Psoas muscle (tissue), 7 donors: ENCODE measurements at regions not wholly inside any gene's neighbourhood (a gene's known extent, or its start where the extent isn't known, plus 50 kb on each side); places are given as distances from the start of the nearest gene placed in this dataset.

Experiments used
- ATAC-seq, 4 donors: fragments of 200-7000 bp; cut with Tn5 transposase; one replicate each; pipeline ENCODE4 v1.9.1; 2020; ENCODE audit warnings: moderate library complexity in 3 of 4, mild to moderate bottlenecking in 2 of 4
- DNase-seq, 2 donors: peaks; one replicate each; pipeline ENCODE4 v3.0.0-alpha.2; 2020
- H3K27ac ChIP-seq: fragments of 200-600 bp; one replicate; pipeline ENCODE4 v1.8.0; 2022
- H3K27me3 ChIP-seq, 3 donors: fragments of 200-600 bp in 1 of 3; one replicate each; pipeline versions ENCODE4 v1.6.1 to v1.8.0; 2013 to 2022; ENCODE audit warnings: low read length in 2 of 3, mild to moderate bottlenecking in 2 of 3, moderate library complexity in 1 of 3; ENCODE audit not compliant: insufficient read depth in 3 of 3
- H3K36me3 ChIP-seq, 2 donors: fragments of 200-600 bp in 1 of 2; one replicate each; pipeline versions ENCODE4 v1.6.1 to v1.8.0; 2013 to 2022; ENCODE audit warnings: low read depth in 1 of 2, mild to moderate bottlenecking in 1 of 2, moderate library complexity in 1 of 2; ENCODE audit not compliant: insufficient read depth in 1 of 2
- H3K4me1 ChIP-seq: fragments of 200-600 bp; one replicate; pipeline ENCODE4 v1.8.0; 2022
- H3K4me3 ChIP-seq: fragments of 200-600 bp; one replicate; pipeline ENCODE4 v1.8.0; 2022; ENCODE audit warnings: mild to moderate bottlenecking
- H3K9me3 ChIP-seq: fragments of 200-600 bp; one replicate; pipeline ENCODE4 v1.8.0; 2022
- WGBS, 3 donors: extraction: QIAGEN DNeasy Blood & Tissue Kit; methylation state at CpG; one replicate each; pipeline versions ENCODE4 v1.1.6 to v1.1.7; 2013; 5-methylcytosine and 5-hydroxymethylcytosine counted together
- intact Hi-C, 2 donors: fragments of 100-400 bp; cut with DNase I; formaldehyde crosslinking; loops; one replicate each; pipeline versions ENCODE4 v1.11.0 to v1.14.2; 2022
- TF ChIP-seq, protein P1 (sequence below): fragments of 200-600 bp; IDR thresholded peaks from one replicate; pipeline ENCODE4 v1.8.0; 2022; ENCODE audit warnings: antibody characterized with exemption
- donor health status: healthy with polysubstance abuse.
- donor health status: DM: no; HTN: no; CAD: no; lungs with moderate emphysema.
- donor health status: Bipolar disorder and iron deficiency.
- donor health status: healthy.
- donor health status: DM: yes; HTN: yes; CAD: no.
- donor health status: DM: no; HTN: no; CAD: no.
- donor health status: DM: yes; HTN: yes; CAD: no.

DNA sequence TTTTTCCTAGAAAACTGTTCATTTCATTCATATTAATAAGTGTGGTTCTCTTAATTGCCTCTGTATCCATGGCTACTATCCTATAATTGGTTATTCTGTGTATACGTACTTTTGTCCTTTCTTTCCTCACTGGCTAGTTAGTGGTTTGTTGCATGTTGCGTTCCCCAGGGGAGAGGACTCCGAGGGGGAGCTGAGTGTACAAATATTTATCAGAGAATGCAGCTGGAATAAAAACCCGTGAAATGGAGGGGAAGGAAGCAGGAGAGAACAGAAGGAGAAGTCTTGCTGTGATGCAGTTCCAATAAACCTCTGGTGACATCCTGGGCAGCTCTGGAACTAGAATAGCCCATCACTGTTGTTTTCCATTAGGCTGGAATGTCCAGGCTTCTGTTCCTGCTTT is 117.1 kb upstream of the RGS6 start:
- Histone ChIP-seq H3K27me3 (no peaks in the 10 kb centered on the region), H3K9me3 (no peaks in the 10 kb centered on the region), H3K4me1 (no peaks in the 10 kb centered on the region), H3K4me3 (no peak overlapping the region), H3K27ac (no peak overlapping the region), H3K36me3 (no peaks in the 10 kb centered on the region)
- DNase-seq (no peak), ATAC-seq (no peak)
- TF ChIP-seq, protein P1, sequence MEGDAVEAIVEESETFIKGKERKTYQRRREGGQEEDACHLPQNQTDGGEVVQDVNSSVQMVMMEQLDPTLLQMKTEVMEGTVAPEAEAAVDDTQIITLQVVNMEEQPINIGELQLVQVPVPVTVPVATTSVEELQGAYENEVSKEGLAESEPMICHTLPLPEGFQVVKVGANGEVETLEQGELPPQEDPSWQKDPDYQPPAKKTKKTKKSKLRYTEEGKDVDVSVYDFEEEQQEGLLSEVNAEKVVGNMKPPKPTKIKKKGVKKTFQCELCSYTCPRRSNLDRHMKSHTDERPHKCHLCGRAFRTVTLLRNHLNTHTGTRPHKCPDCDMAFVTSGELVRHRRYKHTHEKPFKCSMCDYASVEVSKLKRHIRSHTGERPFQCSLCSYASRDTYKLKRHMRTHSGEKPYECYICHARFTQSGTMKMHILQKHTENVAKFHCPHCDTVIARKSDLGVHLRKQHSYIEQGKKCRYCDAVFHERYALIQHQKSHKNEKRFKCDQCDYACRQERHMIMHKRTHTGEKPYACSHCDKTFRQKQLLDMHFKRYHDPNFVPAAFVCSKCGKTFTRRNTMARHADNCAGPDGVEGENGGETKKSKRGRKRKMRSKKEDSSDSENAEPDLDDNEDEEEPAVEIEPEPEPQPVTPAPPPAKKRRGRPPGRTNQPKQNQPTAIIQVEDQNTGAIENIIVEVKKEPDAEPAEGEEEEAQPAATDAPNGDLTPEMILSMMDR: no peak
- 38 to 41% (median 41%) methylated on average over 4 of the region's 4 CpGs for WGBS, 3 donors
- intact Hi-C loops: no loop called here

DNA sequence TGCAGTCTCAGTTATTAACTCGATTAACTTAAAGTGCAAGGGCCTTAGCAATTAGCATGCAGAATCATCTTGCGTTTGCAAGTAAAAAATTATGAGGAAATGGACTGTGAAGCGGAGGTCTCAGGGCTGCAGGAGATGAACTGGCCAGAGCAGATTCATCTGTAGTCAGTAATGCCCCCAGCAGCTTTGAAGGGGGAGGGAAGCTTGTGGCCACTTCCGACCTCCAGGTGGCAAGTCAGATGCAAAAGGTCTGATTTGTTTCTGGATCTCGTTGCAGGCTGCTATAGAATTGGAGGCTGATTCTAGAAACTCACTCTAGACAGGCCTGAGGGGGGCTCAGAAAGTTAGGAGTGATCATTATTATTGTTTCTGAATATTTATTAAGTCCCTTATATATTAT is 107.4 kb upstream of the RGS6 start:
- ATAC-seq (no peak), DNase-seq (no peak)
- no peaks in the 10 kb centered on the region for H3K9me3 ChIP-seq
- 58 to 64% (median 63%) methylated on average over 5 of the region's 5 CpGs for WGBS, 3 donors
- no peaks in the 10 kb centered on the region for H3K27me3 ChIP-seq
- TF ChIP-seq, protein P1: no peak
- H3K4me3 ChIP-seq: no peak overlapping the region
- intact Hi-C loops: no loop called here
- H3K4me1 ChIP-seq: no peaks in the 10 kb centered on the region
- no peaks in the 10 kb centered on the region for H3K36me3 ChIP-seq
- H3K27ac ChIP-seq: no peak overlapping the region

DNA sequence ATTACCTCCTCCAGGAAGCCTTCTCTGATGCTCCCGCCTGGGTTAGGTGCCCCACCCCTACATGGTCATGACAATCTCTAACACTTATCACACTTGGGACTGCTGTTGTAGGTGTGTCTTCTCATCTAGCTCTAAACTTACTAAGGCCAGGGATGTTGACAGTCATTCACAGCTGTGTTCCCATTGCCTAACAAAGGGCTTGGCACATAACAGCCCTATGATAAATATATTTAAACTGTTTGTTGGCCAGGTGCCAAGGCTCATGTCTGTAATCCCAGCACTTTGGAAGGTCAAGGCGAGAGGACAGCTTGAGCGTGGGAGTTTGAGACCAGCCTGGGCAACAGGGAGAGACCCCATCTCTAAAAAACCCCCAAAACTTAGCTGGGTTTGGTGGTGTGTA is 98.8 kb upstream of the RGS6 start:
- ATAC-seq (no peak), DNase-seq (no peak)
- Histone ChIP-seq H3K36me3 (no peaks in the 10 kb centered on the region), H3K4me1 (no peaks in the 10 kb centered on the region), H3K9me3 (peaks cover 12% of the 10 kb centered on the region), H3K27ac (no peak overlapping the region), H3K4me3 (no peak overlapping the region), H3K27me3 (no peaks in the 10 kb centered on the region)
- intact Hi-C loops: no loop called here
- WGBS, 3 donors: 53 to 58% (median 58%) methylated on average over 3 of the region's 3 CpGs
- TF ChIP-seq, protein P1: no peak

DNA sequence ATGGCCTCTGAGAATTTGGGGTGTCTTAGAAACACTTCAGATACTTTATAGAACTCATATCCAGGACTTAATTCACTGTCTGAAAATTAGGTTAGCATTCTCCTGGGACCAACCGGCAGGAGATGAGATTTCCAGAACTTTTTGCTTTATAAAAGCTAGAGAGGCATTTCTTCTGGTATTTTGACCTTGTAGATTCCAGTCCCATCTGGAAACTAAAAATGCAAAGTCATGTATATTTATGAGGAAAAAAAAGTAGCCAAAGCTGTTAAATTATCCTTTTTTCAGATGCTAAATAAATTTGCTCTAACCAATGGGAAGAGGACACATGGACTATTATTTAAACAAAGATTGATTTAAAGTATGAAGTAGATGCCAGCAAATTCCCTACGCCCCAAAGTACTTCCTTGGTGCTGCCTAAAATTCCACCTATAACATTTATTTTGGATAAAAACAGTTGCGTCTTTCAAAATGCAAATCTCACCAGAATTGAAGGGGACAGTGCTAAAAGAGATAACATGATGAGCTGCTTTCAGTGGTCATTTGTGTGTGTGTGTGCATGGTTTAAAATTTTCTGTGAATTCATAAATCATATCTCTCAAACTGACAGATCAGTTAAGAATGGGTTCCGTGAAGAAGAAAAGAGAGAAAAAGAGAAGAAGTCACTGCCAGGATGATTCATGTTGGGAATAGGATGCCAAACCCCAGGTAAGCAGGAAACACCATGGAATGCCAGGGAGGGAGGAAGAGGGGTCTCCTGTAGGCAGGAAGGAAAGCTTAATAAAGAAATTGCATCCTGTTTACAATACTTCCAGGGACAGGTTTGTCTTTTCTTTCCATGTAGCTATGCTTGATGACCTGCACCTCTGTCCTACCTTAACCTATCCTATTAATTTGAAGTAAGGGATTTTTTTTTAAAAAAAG is 97.7 kb upstream of the RGS6 start:
- ATAC-seq (no peak), DNase-seq (no peak)
- Histone ChIP-seq H3K27ac (no peak overlapping the region), H3K36me3 (no peaks in the 10 kb centered on the region), H3K4me1 (no peaks in the 10 kb centered on the region), H3K4me3 (no peak overlapping the region), H3K27me3 (no peaks in the 10 kb centered on the region), H3K9me3 (peaks cover 12% of the 10 kb centered on the region)
- TF ChIP-seq, protein P1: no peak
- intact Hi-C loops: no loop called here
- 46 to 57% (median 56%) methylated on average over 4 of the region's 4 CpGs for WGBS, 3 donors

DNA sequence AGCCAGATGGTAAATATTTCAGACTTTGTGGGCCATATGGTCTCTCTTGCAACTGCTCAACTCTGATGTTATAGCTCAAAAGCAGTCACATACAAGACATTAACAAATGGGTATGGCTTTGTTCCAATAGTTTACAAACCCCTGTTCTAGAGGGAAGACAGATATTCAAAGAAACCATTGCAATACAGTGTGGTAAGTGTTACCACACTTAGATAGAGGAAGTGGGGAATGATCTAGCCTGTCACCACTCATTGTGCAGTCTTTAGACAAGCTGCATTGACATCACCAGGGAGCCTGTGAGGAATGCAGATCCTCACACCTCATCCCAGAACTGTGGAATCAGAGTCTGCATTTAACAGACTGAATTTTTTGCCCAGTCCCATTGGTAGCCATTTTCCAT is 80.0 kb upstream of the RGS6 start:
- Histone ChIP-seq H3K9me3 (no peaks in the 10 kb centered on the region), H3K27me3 (peaks cover 0 to 2% (median 0%) of the 10 kb centered on the region in 3 donors), H3K36me3 (no peaks in the 10 kb centered on the region), H3K27ac (no peak overlapping the region), H3K4me1 (no peaks in the 10 kb centered on the region), H3K4me3 (no peak overlapping the region)
- intact Hi-C loops: no loop called here
- TF ChIP-seq, protein P1: no peak
- no peak for ATAC-seq
- DNase-seq: no peak
